Astrocyte (in vitro differentiated cells and primary cell): ENCODE measurements at regions not wholly inside any gene's neighbourhood (a gene's known extent, or its start where the extent isn't known, plus 50 kb on each side); places are given as distances from the start of the nearest gene placed in this dataset.

Source experiments
- DNase-seq: peaks from one replicate; pipeline ENCODE4 v3.0.0-alpha.2; 2010; ENCODE audit warnings: low read depth
- FAIRE-seq: peaks from 2 replicates; lab custom pipeline; 2011; peaks lifted over from hg19 to GRCh38; lab: Jason Lieb, UNC
- H2AFZ ChIP-seq: 2 replicates; pipeline ENCODE4 v1.6.0; 2012; ENCODE audit warnings: low read depth, low read length, inconsistent platforms
- H3K27ac ChIP-seq: 2 replicates; pipeline ENCODE4 v1.5.1; 2011; ENCODE audit warnings: low read depth, low read length, inconsistent platforms
- H3K27me3 ChIP-seq: 2 replicates; pipeline ENCODE4 v1.6.0; 2011; ENCODE audit warnings: low read length, inconsistent platforms; ENCODE audit not compliant: insufficient read depth
- H3K36me3 ChIP-seq: 2 replicates; pipeline ENCODE4 v1.5.1; 2011; ENCODE audit warnings: low read length, inconsistent platforms; ENCODE audit not compliant: insufficient read depth
- H3K4me1 ChIP-seq: 2 replicates; pipeline ENCODE4 v1.5.1; 2011; ENCODE audit warnings: low read length, inconsistent platforms; ENCODE audit not compliant: insufficient read depth
- H3K4me2 ChIP-seq: 2 replicates; pipeline ENCODE4 v1.6.0; 2012; ENCODE audit warnings: low read length, inconsistent platforms
- H3K4me3 ChIP-seq: 2 replicates; pipeline ENCODE4 v1.5.1; 2011; ENCODE audit warnings: low read depth, mild to moderate bottlenecking, low read length, inconsistent platforms; ENCODE audit not compliant: insufficient read depth
- H3K79me2 ChIP-seq: 2 replicates; pipeline ENCODE4 v1.6.0; 2012; ENCODE audit warnings: mild to moderate bottlenecking, low read length, inconsistent platforms; ENCODE audit not compliant: insufficient read depth
- H3K9ac ChIP-seq: 2 replicates; pipeline ENCODE4 v1.6.0; 2012; ENCODE audit warnings: mild to moderate bottlenecking, low read length, inconsistent platforms
- H3K9me3 ChIP-seq: 2 replicates; pipeline ENCODE4 v1.5.1; 2012; ENCODE audit warnings: low read depth, mild to moderate bottlenecking, low read length, inconsistent platforms; ENCODE audit not compliant: insufficient read depth
- H4K20me1 ChIP-seq: 2 replicates; pipeline ENCODE4 v1.6.0; 2012; ENCODE audit warnings: low read length, inconsistent platforms; ENCODE audit not compliant: insufficient read depth
- H3K27ac Mint-ChIP-seq: one replicate; pipeline ENCODE4 v1.8.0; 2021; ENCODE audit warnings: mild to moderate bottlenecking, mixed read lengths; ENCODE audit not compliant: unreplicated experiment
- H3K27me3 Mint-ChIP-seq: one replicate; pipeline ENCODE4 v1.8.0; 2021; ENCODE audit warnings: low read depth, mixed read lengths; ENCODE audit not compliant: unreplicated experiment
- H3K36me3 Mint-ChIP-seq: one replicate; pipeline ENCODE4 v1.8.0; 2021; ENCODE audit warnings: low read depth, mixed read lengths; ENCODE audit not compliant: unreplicated experiment
- H3K4me1 Mint-ChIP-seq: one replicate; pipeline ENCODE4 v1.8.0; 2021; ENCODE audit warnings: low read depth, mixed read lengths; ENCODE audit not compliant: unreplicated experiment
- H3K4me3 Mint-ChIP-seq: one replicate; pipeline ENCODE4 v1.8.0; 2021; ENCODE audit warnings: mild to moderate bottlenecking, moderate library complexity, mixed read lengths; ENCODE audit not compliant: unreplicated experiment
- H3K9me3 Mint-ChIP-seq: one replicate; pipeline ENCODE4 v1.8.0; 2021; ENCODE audit warnings: mild to moderate bottlenecking, mixed read lengths; ENCODE audit not compliant: unreplicated experiment
- EZH2 ChIP-seq: IDR thresholded peaks from 2 replicates; pipeline ENCODE4 v1.6.1; 2012; ENCODE audit warnings: mild to moderate bottlenecking, low read length, inconsistent platforms; ENCODE audit not compliant: insufficient read depth
- TF ChIP-seq, protein P1 (sequence below): IDR thresholded peaks from 2 replicates; pipeline ENCODE4 v1.5.1; 2011; ENCODE audit warnings: low read depth, mild to moderate bottlenecking, inconsistent platforms, low read length, moderate library complexity; ENCODE audit not compliant: insufficient read depth

DNA sequence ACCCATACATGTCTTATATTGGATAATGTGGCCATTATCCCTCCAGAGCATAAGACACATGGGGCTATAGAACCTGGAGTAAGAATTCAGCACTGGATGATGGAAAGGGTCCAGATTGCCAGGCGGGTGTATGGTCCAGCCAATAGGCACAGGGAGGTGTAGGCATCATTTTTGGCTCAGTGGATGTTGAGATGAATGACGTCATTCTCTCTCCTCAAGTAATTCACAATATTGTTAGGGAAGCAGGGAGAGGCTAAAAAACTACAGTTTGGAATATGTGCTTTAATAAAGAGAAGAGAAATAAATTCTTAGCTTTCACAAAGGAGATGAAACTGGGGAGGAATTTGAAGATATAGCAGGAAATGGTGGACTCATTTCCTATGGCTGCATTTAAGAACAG lies 461.1 kb upstream of the GOT2 start:
- Histone ChIP-seq H3K27me3 (no peaks in the 10 kb centered on the region), H3K36me3 (no peaks in the 10 kb centered on the region), H3K79me2 (no peaks in the 10 kb centered on the region), H4K20me1 (no peaks in the 10 kb centered on the region), H3K4me2 (no peak overlapping the region), H3K9ac (no peak overlapping the region), H3K4me3 (no peak overlapping the region), H2AFZ (no peak overlapping the region), H3K27ac (no peak overlapping the region), H3K9me3 (no peaks in the 10 kb centered on the region), H3K4me1 (no peaks in the 10 kb centered on the region)
- FAIRE-seq (no peak), DNase-seq (no peak)
- H3K9me3 Mint-ChIP-seq, result no peaks in the 10 kb centered on the region
- no peak for TF ChIP-seq EZH2
- TF ChIP-seq, protein P1, sequence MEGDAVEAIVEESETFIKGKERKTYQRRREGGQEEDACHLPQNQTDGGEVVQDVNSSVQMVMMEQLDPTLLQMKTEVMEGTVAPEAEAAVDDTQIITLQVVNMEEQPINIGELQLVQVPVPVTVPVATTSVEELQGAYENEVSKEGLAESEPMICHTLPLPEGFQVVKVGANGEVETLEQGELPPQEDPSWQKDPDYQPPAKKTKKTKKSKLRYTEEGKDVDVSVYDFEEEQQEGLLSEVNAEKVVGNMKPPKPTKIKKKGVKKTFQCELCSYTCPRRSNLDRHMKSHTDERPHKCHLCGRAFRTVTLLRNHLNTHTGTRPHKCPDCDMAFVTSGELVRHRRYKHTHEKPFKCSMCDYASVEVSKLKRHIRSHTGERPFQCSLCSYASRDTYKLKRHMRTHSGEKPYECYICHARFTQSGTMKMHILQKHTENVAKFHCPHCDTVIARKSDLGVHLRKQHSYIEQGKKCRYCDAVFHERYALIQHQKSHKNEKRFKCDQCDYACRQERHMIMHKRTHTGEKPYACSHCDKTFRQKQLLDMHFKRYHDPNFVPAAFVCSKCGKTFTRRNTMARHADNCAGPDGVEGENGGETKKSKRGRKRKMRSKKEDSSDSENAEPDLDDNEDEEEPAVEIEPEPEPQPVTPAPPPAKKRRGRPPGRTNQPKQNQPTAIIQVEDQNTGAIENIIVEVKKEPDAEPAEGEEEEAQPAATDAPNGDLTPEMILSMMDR, result no peak
- no peaks in the 10 kb centered on the region for H3K27me3 Mint-ChIP-seq
- H3K36me3 Mint-ChIP-seq, result no peaks in the 10 kb centered on the region
- no peaks in the 10 kb centered on the region for H3K4me1 Mint-ChIP-seq
- H3K27ac Mint-ChIP-seq, result no peak overlapping the region
- H3K4me3 Mint-ChIP-seq, result no peak overlapping the region

DNA sequence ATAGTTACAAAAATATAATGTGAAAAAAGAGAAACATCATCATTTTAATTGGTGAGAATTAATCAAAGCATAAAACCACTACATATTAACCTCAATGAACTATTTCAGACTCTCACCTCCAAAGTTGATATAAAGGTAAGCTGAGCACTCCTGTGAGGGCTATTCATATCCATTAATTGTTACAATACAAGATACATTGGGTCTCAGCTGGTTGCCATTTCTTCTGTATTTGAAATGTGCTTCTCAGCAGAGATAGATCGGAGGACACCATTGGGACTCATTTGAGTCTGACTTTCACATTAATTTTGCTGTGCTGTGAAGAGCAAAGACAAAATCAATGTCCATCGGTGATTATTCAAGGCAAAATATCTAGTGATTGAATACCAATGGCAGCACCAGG lies 459.5 kb upstream of the GOT2 start:
- no peaks in the 10 kb centered on the region for H4K20me1 ChIP-seq
- no peak overlapping the region for H3K9ac ChIP-seq
- no peak overlapping the region for H3K27ac Mint-ChIP-seq
- H3K79me2 ChIP-seq, result no peaks in the 10 kb centered on the region
- no peaks in the 10 kb centered on the region for H3K27me3 ChIP-seq
- FAIRE-seq (no peak), DNase-seq (no peak)
- H3K9me3 Mint-ChIP-seq, result no peaks in the 10 kb centered on the region
- no peak overlapping the region for H3K4me3 ChIP-seq
- H3K27me3 Mint-ChIP-seq, result no peaks in the 10 kb centered on the region
- no peak overlapping the region for H3K4me2 ChIP-seq
- no peaks in the 10 kb centered on the region for H3K4me1 Mint-ChIP-seq
- no peak overlapping the region for H3K4me3 Mint-ChIP-seq
- H3K9me3 ChIP-seq, result no peaks in the 10 kb centered on the region
- no peaks in the 10 kb centered on the region for H3K4me1 ChIP-seq
- no peaks in the 10 kb centered on the region for H3K36me3 Mint-ChIP-seq
- no peak overlapping the region for H2AFZ ChIP-seq
- no peaks in the 10 kb centered on the region for H3K36me3 ChIP-seq
- H3K27ac ChIP-seq, result no peak overlapping the region
- no peak for TF ChIP-seq EZH2
- TF ChIP-seq, protein P1, result no peak

DNA sequence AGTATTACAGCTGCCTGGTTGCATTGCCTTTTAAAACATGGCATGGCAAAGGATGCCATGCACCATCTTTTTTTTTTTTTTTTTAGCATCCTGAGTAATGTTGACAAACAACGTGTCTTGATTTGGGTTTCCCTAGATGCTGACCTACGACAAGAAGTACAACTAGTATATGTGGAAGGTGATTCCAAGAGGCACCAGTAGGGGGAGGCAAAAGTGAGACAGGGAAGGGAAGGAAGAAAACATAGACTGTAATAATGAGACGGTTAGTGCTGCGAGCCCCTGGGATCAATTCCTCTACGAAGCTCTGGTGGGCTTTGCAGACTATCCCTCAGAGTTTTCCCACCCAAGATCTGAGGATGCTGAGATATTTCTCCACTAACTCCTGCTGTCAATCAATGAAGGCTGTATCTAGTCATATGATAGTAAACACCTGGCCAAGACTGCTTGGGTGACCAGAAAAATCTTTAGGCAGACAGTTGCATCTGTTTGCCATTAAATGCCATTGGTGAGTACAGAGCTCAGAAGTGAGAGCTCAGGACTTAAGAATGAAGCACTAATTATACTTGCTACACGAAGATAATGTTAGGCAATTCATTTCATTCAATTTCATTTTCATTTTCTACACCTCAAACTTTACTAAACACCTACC lies 458.6 kb upstream of the GOT2 start:
- Histone ChIP-seq H3K9ac (no peak overlapping the region), H3K4me1 (no peaks in the 10 kb centered on the region), H3K4me3 (no peak overlapping the region), H2AFZ (no peak overlapping the region), H3K27ac (no peak overlapping the region), H3K9me3 (no peaks in the 10 kb centered on the region), H3K4me2 (no peak overlapping the region), H3K27me3 (no peaks in the 10 kb centered on the region), H3K36me3 (no peaks in the 10 kb centered on the region), H4K20me1 (no peaks in the 10 kb centered on the region), H3K79me2 (no peaks in the 10 kb centered on the region)
- no peaks in the 10 kb centered on the region for H3K27me3 Mint-ChIP-seq
- no peaks in the 10 kb centered on the region for H3K36me3 Mint-ChIP-seq
- H3K27ac Mint-ChIP-seq, result no peak overlapping the region
- DNase-seq (peak; percentile 4), FAIRE-seq (no peak)
- H3K9me3 Mint-ChIP-seq, result no peaks in the 10 kb centered on the region
- H3K4me3 Mint-ChIP-seq, result no peak overlapping the region
- H3K4me1 Mint-ChIP-seq, result no peaks in the 10 kb centered on the region
- TF ChIP-seq, protein P1, result peak; percentile 55
- no peak for TF ChIP-seq EZH2
